ENCODE measurements at regions not wholly inside any gene's neighbourhood (a gene's known extent, or its start where the extent isn't known, plus 50 kb on each side); places are given as distances from the start of the nearest gene placed in this dataset.

GRCh38 chr4:104905546-104905945, 241.1 kb upstream of the TET2 start:
- no peak overlapping the region for H3K27ac ChIP-seq (ENCODE audit: low read depth, low read length)
- no peaks in the 10 kb centered on the region for H3K36me3 ChIP-seq (ENCODE audit: low read length)
- no peaks in the 10 kb centered on the region for H3K27me3 ChIP-seq (ENCODE audit: low read length)

GRCh38 chr4:104906276-104906675, 240.4 kb upstream of the TET2 start:
- no peaks in the 10 kb centered on the region for H3K9me2 ChIP-seq (replicated peaks; ENCODE audit: insufficient read depth, low read length)
- no peaks in the 10 kb centered on the region for H3K27me3 ChIP-seq (ENCODE audit: low read length)
- no peaks in the 10 kb centered on the region for H4K20me1 ChIP-seq (ENCODE audit: low read depth, low read length)
- no peaks in the 10 kb centered on the region for H3K79me2 ChIP-seq (ENCODE audit: insufficient read depth, low read length)
- TF ChIP-seq CTCF (IDR thresholded peaks at IDR 0.05; ENCODE audit: insufficient read depth, low read length, poor library complexity, severe bottlenecking) (no peak), EZH2phosphoT487 (conservative IDR thresholded peaks at IDR 0.05; ENCODE audit: low read length) (no peak)
- no peak overlapping the region for H3K27ac ChIP-seq (ENCODE audit: low read depth, low read length)
- H3K4me2 ChIP-seq (ENCODE audit: low read depth, low read length, poor library complexity, severe bottlenecking), result no peak overlapping the region
- no peak overlapping the region for H3K9ac ChIP-seq (ENCODE audit: low read length)
- no peaks in the 10 kb centered on the region for H3F3A ChIP-seq (ENCODE audit: insufficient read depth)
- no peaks in the 10 kb centered on the region for H3K36me3 ChIP-seq (ENCODE audit: low read length)
- no peak overlapping the region for H3K4me3 ChIP-seq (ENCODE audit: insufficient read depth, low read length, poor library complexity, severe bottlenecking)
- no peaks in the 10 kb centered on the region for H3K9me3 ChIP-seq (ENCODE audit: insufficient read depth, low read length)
- H2AFZ ChIP-seq (ENCODE audit: low read depth, low read length, severe bottlenecking), result no peak overlapping the region

More at GRCh38 chr4:104905546-104905945, 241.1 kb upstream of the TET2 start:
- Histone ChIP-seq H3K4me2 (ENCODE audit: low read depth, low read length, poor library complexity, severe bottlenecking) (no peak overlapping the region), H3F3A (ENCODE audit: insufficient read depth) (no peaks in the 10 kb centered on the region), H3K4me3 (ENCODE audit: insufficient read depth, low read length, poor library complexity, severe bottlenecking) (no peak overlapping the region), H4K20me1 (ENCODE audit: low read depth, low read length) (no peaks in the 10 kb centered on the region), H3K9me3 (ENCODE audit: insufficient read depth, low read length) (no peaks in the 10 kb centered on the region), H2AFZ (ENCODE audit: low read depth, low read length, severe bottlenecking) (no peak overlapping the region), H3K9me2 (replicated peaks; ENCODE audit: insufficient read depth, low read length) (no peaks in the 10 kb centered on the region), H3K79me2 (ENCODE audit: insufficient read depth, low read length) (no peaks in the 10 kb centered on the region), H3K9ac (ENCODE audit: low read length) (no peak overlapping the region)
- TF ChIP-seq CTCF (IDR thresholded peaks at IDR 0.05; ENCODE audit: insufficient read depth, low read length, poor library complexity, severe bottlenecking) (no peak), EZH2phosphoT487 (conservative IDR thresholded peaks at IDR 0.05; ENCODE audit: low read length) (no peak)

- Histone ChIP-seq H3F3A (ENCODE audit: insufficient read depth) (no peaks in the 10 kb centered on the region), H3K9me2 (replicated peaks; ENCODE audit: insufficient read depth, low read length) (no peaks in the 10 kb centered on the region), H3K9me3 (ENCODE audit: insufficient read depth, low read length) (no peaks in the 10 kb centered on the region), H3K4me2 (ENCODE audit: low read depth, low read length, poor library complexity, severe bottlenecking) (no peak overlapping the region), H2AFZ (ENCODE audit: low read depth, low read length, severe bottlenecking) (no peak overlapping the region), H4K20me1 (ENCODE audit: low read depth, low read length) (no peaks in the 10 kb centered on the region), H3K79me2 (ENCODE audit: insufficient read depth, low read length) (no peaks in the 10 kb centered on the region), H3K9ac (ENCODE audit: low read length) (no peak overlapping the region), H3K4me3 (ENCODE audit: insufficient read depth, low read length, poor library complexity, severe bottlenecking) (no peak overlapping the region), H3K27ac (ENCODE audit: low read depth, low read length) (no peak overlapping the region), H3K36me3 (ENCODE audit: low read length) (no peaks in the 10 kb centered on the region), H3K27me3 (ENCODE audit: low read length) (no peaks in the 10 kb centered on the region)
- TF ChIP-seq EZH2phosphoT487 (conservative IDR thresholded peaks at IDR 0.05; ENCODE audit: low read length), result no peak
- TF ChIP-seq CTCF (IDR thresholded peaks at IDR 0.05; ENCODE audit: insufficient read depth, low read length, poor library complexity, severe bottlenecking), result no peak
Observed at GRCh38 chr4:104907074-104907649, 239.5 kb upstream of the TET2 start.

All from SU-DHL-6 (cell line).